ENCODE measurements at regions not wholly inside any gene's neighbourhood (a gene's known extent, or its start where the extent isn't known, plus 50 kb on each side); places are given as distances from the start of the nearest gene placed in this dataset.

- Mint-ChIP-seq H3K27me3 (no peaks in the 10 kb centered on the region), H3K36me3 (ENCODE audit: low read depth) (no peaks in the 10 kb centered on the region), H3K4me3 (no peak overlapping the region), H3K27ac (no peak overlapping the region), H3K9me3 (no peaks in the 10 kb centered on the region), H3K4me1 (ENCODE audit: low read depth) (no peaks in the 10 kb centered on the region)
- no peak for DNase-seq
Measured at GRCh38 chr2:226143091-226143490, 656.5 kb downstream of the IRS1 start.

DNA sequence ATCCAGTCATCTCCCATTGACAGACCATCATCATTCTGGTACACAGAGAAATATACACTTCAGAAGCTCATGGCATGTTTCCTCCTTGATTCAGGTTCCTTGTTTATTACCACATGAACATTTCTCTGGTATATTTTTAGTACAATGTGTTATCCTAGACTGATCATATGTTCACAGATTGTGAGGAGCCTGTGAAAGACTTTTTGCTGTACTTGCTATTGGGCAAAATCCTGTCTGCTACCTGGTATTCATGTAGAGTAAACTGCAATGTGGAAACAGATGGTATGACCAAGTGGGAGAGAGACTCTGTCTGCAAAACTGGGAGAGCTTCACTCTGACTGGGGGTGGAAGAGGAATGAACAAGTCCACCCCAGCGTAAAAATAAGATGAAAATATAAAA is 657.2 kb downstream of the IRS1 start:
- Mint-ChIP-seq H3K27ac (no peak overlapping the region), H3K4me3 (no peak overlapping the region), H3K27me3 (no peaks in the 10 kb centered on the region), H3K4me1 (ENCODE audit: low read depth) (no peaks in the 10 kb centered on the region), H3K9me3 (no peaks in the 10 kb centered on the region), H3K36me3 (ENCODE audit: low read depth) (no peaks in the 10 kb centered on the region)
- DNase-seq, result no peak

GRCh38 chr2:226140594-226140993 is 659.0 kb downstream of the IRS1 start:
- Mint-ChIP-seq H3K27ac (no peak overlapping the region), H3K36me3 (ENCODE audit: low read depth) (no peaks in the 10 kb centered on the region), H3K9me3 (no peaks in the 10 kb centered on the region), H3K4me3 (no peak overlapping the region), H3K4me1 (ENCODE audit: low read depth) (peaks cover 2% of the 10 kb centered on the region), H3K27me3 (no peaks in the 10 kb centered on the region)
- DNase-seq, result no peak

- no peak for DNase-seq
- Mint-ChIP-seq H3K4me3 (no peak overlapping the region), H3K4me1 (ENCODE audit: low read depth) (peaks cover 2% of the 10 kb centered on the region), H3K36me3 (ENCODE audit: low read depth) (no peaks in the 10 kb centered on the region), H3K27me3 (no peaks in the 10 kb centered on the region), H3K27ac (no peak overlapping the region), H3K9me3 (no peaks in the 10 kb centered on the region)
Measured at GRCh38 chr2:226139759-226140158, 659.9 kb downstream of the IRS1 start.

DNA sequence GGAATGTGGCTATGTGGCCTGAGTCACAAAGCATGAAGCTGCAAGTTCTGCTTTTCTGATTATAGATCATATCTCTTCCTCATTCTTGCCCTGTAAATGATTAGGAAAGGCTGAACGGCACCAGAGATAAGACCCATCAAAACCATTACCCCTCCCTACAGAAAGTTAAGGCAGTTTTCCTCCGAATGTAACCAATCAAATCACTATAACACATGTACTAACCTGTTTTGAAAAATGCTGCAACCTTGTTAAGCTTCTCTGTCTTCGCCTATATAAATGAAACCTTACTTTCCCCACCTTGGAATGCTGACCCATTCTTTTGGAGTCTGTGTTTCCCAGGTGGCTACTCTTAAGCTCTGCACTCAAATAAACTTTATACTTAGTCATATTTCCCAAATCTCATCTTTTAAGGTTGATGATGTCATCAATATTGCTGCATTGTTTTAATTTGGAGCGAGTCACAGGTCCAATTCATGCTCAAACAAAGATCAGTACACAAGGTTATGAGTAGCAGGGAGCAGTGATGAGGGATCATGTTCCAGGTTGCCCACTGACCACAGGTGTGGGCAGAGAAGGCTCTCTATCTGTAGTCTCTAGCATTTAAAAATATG is 662.3 kb downstream of the IRS1 start:
- no peaks in the 10 kb centered on the region for H3K9me3 Mint-ChIP-seq
- no peak overlapping the region for H3K4me3 Mint-ChIP-seq
- no peaks in the 10 kb centered on the region for H3K36me3 Mint-ChIP-seq (ENCODE audit: low read depth)
- peaks cover 2% of the 10 kb centered on the region for H3K4me1 Mint-ChIP-seq (ENCODE audit: low read depth)
- DNase-seq, result no peak
- H3K27me3 Mint-ChIP-seq, result peaks cover 7% of the 10 kb centered on the region
- H3K27ac Mint-ChIP-seq, result no peak overlapping the region

- H3K27me3 Mint-ChIP-seq, result peaks cover 7% of the 10 kb centered on the region
- no peak for DNase-seq
- no peak overlapping the region for H3K27ac Mint-ChIP-seq
- H3K4me3 Mint-ChIP-seq, result no peak overlapping the region
- peaks cover 2% of the 10 kb centered on the region for H3K4me1 Mint-ChIP-seq (ENCODE audit: low read depth)
- no peaks in the 10 kb centered on the region for H3K9me3 Mint-ChIP-seq
- H3K36me3 Mint-ChIP-seq (ENCODE audit: low read depth), result no peaks in the 10 kb centered on the region
Measured at GRCh38 chr2:226136739-226137138, 662.9 kb downstream of the IRS1 start.

DNA sequence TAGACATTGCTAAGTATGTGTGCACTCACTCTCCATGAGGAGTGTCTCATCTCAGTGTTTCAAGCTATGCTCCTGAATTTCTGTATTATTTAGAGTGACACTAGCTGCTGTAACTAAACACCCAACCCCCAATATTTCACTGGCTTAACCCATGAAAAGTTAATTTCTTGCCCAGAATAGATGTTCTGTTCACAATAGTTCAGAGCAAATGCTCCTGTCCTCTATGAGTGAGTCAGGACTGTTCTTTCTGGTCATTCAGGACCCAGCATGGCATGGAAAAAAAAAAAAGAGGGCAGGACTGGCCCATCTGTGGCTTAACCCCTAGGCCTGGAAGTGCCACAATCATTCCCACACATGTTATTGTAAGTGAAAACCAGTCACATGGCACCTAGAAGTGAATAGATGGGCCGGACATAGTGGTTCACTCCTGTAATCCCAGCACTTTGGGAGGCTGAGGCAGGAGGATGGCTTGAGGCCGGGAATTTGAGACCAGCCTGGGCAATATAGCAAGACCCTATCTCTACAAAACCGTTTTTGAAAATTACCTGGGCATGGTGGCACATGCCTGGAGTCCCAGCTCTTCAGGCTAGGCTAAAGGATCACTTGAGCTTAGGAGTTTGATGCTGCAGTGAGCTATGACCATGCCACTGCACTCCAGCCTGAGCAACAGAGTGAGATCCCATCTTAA is 663.6 kb downstream of the IRS1 start:
- H3K4me3 Mint-ChIP-seq, result no peak overlapping the region
- no peak for DNase-seq
- peaks cover 2% of the 10 kb centered on the region for H3K4me1 Mint-ChIP-seq (ENCODE audit: low read depth)
- peaks cover 8% of the 10 kb centered on the region for H3K27me3 Mint-ChIP-seq
- H3K9me3 Mint-ChIP-seq, result no peaks in the 10 kb centered on the region
- no peak overlapping the region for H3K27ac Mint-ChIP-seq
- no peaks in the 10 kb centered on the region for H3K36me3 Mint-ChIP-seq (ENCODE audit: low read depth)

GRCh38 chr2:226132323-226133215 is 667.1 kb downstream of the IRS1 start:
- no peak for DNase-seq
- Mint-ChIP-seq H3K27me3 (peaks cover 9% of the 10 kb centered on the region), H3K9me3 (no peaks in the 10 kb centered on the region), H3K4me1 (ENCODE audit: low read depth) (peaks cover 2% of the 10 kb centered on the region), H3K36me3 (ENCODE audit: low read depth) (no peaks in the 10 kb centered on the region), H3K4me3 (no peak overlapping the region), H3K27ac (no peak overlapping the region)

DNA sequence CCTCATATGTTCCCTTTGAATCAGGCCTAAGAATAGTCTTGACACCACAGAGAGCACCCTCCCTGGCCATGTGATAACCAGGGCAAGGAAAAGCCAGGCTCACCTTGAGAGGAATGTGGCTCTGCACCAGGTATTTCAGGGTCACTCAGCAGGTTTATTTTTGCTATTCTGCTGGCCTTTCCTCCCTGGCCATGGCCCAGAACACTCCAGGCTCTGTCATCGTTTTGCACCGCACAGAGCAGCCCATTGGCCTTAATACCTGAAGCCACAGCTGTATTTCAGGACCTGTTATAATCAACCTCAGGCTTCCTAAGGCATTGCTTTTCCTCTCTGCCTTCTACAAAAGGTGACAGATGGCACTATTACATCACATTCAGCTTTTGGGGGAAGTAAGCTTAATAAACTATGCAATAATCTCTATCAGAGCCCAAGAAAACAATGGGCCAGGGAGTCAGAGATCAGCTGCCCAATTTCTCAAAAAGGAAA is 668.3 kb downstream of the IRS1 start:
- Mint-ChIP-seq H3K27ac (no peak overlapping the region), H3K4me1 (ENCODE audit: low read depth) (no peaks in the 10 kb centered on the region), H3K4me3 (no peak overlapping the region), H3K36me3 (ENCODE audit: low read depth) (no peaks in the 10 kb centered on the region), H3K27me3 (peaks cover 9% of the 10 kb centered on the region), H3K9me3 (no peaks in the 10 kb centered on the region)
- DNase-seq, result no peak

DNA sequence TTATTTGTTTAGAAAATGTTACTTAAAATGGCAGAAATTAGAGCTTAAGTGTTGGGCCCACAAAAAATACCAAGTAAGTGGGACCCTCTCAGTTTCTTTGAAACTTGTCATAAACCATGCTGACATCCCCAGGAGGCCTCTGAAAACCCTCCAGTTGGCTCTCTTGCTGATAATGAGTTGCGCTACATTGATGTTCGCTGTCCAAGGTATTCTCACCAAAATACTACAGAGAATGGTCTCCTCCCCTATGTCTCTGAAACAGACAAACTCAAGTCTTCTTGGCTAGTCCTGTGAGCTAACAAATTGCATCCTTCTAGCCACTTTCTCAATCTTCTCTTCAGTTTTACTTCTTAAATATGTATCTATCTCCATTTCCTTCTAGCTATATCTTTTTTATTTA is 669.4 kb downstream of the IRS1 start:
- H3K27me3 Mint-ChIP-seq, result peaks cover 9% of the 10 kb centered on the region
- no peak overlapping the region for H3K27ac Mint-ChIP-seq
- no peaks in the 10 kb centered on the region for H3K9me3 Mint-ChIP-seq
- no peak for DNase-seq
- no peaks in the 10 kb centered on the region for H3K4me1 Mint-ChIP-seq (ENCODE audit: low read depth)
- H3K36me3 Mint-ChIP-seq (ENCODE audit: low read depth), result no peaks in the 10 kb centered on the region
- H3K4me3 Mint-ChIP-seq, result no peak overlapping the region

DNA sequence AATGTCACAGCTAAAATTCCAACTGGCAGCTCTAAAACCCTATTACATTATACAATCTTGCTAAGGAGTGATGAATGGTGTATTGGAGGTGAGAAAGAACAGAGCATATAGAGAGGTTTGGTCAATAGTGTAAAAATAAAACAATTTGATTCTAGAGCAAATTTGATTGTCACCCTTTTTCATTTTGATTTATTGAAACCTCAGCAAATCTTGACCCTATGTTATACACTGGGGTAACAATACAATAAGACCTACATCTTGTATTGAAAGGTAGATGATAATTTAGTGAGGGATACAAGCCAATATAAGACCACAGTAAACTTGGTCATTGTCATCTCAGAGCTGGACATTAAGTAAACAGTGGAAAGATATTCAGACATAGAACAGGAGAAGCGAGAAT is 671.9 kb downstream of the IRS1 start:
- no peak for DNase-seq
- Mint-ChIP-seq H3K27me3 (peaks cover 13% of the 10 kb centered on the region), H3K27ac (no peak overlapping the region), H3K4me3 (no peak overlapping the region), H3K4me1 (ENCODE audit: low read depth) (no peaks in the 10 kb centered on the region), H3K9me3 (no peaks in the 10 kb centered on the region), H3K36me3 (ENCODE audit: low read depth) (no peaks in the 10 kb centered on the region)

DNA sequence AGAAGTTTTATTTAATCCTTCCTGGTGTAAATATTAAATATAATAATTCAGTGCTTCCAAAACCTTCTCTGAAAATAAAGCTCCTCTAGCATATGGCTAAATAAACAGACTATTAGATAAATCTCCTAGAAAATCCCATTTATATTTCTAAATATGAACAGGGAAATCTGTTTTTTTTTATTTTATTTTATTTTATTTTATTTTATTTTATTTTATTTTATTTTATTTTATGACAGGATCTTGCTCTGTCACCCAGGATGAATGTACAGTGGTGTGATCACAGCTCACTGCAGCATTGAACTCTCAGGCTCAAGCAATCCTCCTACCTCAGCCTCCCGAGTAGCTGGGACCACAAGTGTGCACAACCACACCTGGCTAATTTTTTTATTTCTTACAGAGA is 673.5 kb downstream of the IRS1 start:
- Mint-ChIP-seq H3K27ac (no peak overlapping the region), H3K4me3 (no peak overlapping the region), H3K36me3 (ENCODE audit: low read depth) (no peaks in the 10 kb centered on the region), H3K27me3 (peaks cover 19% of the 10 kb centered on the region), H3K9me3 (no peaks in the 10 kb centered on the region), H3K4me1 (ENCODE audit: low read depth) (no peaks in the 10 kb centered on the region)
- no peak for DNase-seq

GRCh38 chr2:226125176-226125883 is 674.3 kb downstream of the IRS1 start:
- Mint-ChIP-seq H3K4me1 (ENCODE audit: low read depth) (no peaks in the 10 kb centered on the region), H3K36me3 (ENCODE audit: low read depth) (no peaks in the 10 kb centered on the region), H3K27ac (no peak overlapping the region), H3K4me3 (no peak overlapping the region), H3K9me3 (no peaks in the 10 kb centered on the region), H3K27me3 (peaks cover 17% of the 10 kb centered on the region)
- DNase-seq, result no peak

GRCh38 chr2:226124548-226125011 is 675.0 kb downstream of the IRS1 start:
- Mint-ChIP-seq H3K4me3 (no peak overlapping the region), H3K9me3 (no peaks in the 10 kb centered on the region), H3K27me3 (peaks cover 17% of the 10 kb centered on the region), H3K36me3 (ENCODE audit: low read depth) (no peaks in the 10 kb centered on the region), H3K4me1 (ENCODE audit: low read depth) (no peaks in the 10 kb centered on the region), H3K27ac (no peak overlapping the region)
- no peak for DNase-seq

All from activated T-cell treated with anti-CD3 and anti-CD28 coated beads, Interleukin-2, amount 50 U/mL, for 24 hours (primary cell).